Sigmoid colon (tissue), 4 donors: ENCODE measurements at regions not wholly inside any gene's neighbourhood (a gene's known extent, or its start where the extent isn't known, plus 50 kb on each side); places are given as distances from the start of the nearest gene placed in this dataset.

Experiments used
- CTCF ChIP-seq, 4 experiments: fragments of 450-650 bp in 3 of 4; fragments of 200-600 bp in 1 of 4; IDR thresholded peaks; one replicate each; pipeline ENCODE4 v1.5.1; 2016 to 2019; ENCODE audit warnings: antibody characterized with exemption in 4 of 4, mild to moderate bottlenecking in 3 of 4, moderate library complexity in 2 of 4
- EP300 ChIP-seq, 4 donors: sonication (generic); formaldehyde crosslinking; IDR thresholded peaks; one replicate each; pipeline ENCODE4 v1.6.1; 2017; ENCODE audit warnings: antibody characterized with exemption in 4 of 4
- POLR2A ChIP-seq, 2 donors: fragments of 450-650 bp; IDR thresholded peaks; one replicate each; pipeline ENCODE4 v1.6.1; 2016; ENCODE audit warnings: antibody characterized with exemption in 2 of 2, mild to moderate bottlenecking in 2 of 2, moderate library complexity in 2 of 2

- TF ChIP-seq CTCF (IDR thresholded peaks at IDR 0.05) (no peak), POLR2A (IDR thresholded peaks at IDR 0.05) (no peak), EP300 (IDR thresholded peaks at IDR 0.05) (no peak)
Measured at GRCh38 chr1:29532751-29533150, 296.4 kb downstream of the PTPRU start.
